ENCODE measurements at regions not wholly inside any gene's neighbourhood (a gene's known extent, or its start where the extent isn't known, plus 50 kb on each side); places are given as distances from the start of the nearest gene placed in this dataset.

DNA sequence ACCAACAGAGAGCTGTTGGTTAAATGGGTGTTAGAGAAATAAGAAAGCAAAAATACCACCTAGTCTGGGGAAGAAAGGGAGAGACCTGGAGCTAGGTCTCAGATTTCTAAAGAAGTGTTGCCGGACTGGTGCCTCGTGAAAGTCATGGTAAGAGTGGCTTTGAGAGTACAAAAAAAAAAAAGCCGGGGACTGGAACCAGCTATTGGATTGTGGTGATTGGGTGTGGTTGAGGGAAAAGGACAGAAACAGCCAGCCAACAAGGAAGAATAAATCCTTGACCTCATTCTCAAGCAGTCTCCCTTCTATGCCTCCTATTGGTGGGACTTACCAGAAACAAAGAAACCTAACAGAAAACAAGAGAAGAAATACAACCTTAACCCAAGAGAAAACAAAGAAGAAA is 346.4 kb upstream of the KCNMB2 start:
- Histone ChIP-seq H3K9me3 (no peaks in the 10 kb centered on the region), H3K27me3 (no peaks in the 10 kb centered on the region), H3K4me3 (no peak overlapping the region), H3K4me1 (peaks cover 0 to 17% (median 5%) of the 10 kb centered on the region in 3 donors), H3K27ac (no peak overlapping the region), H3K36me3 (no peaks in the 10 kb centered on the region)
- intact Hi-C loops (cut with DNase I), result no loop called here
- no peak for DNase-seq
- 73 to 90% methylated on average over 3 of the region's 3 CpGs for WGBS, 2 donors
- TF ChIP-seq, protein P1, sequence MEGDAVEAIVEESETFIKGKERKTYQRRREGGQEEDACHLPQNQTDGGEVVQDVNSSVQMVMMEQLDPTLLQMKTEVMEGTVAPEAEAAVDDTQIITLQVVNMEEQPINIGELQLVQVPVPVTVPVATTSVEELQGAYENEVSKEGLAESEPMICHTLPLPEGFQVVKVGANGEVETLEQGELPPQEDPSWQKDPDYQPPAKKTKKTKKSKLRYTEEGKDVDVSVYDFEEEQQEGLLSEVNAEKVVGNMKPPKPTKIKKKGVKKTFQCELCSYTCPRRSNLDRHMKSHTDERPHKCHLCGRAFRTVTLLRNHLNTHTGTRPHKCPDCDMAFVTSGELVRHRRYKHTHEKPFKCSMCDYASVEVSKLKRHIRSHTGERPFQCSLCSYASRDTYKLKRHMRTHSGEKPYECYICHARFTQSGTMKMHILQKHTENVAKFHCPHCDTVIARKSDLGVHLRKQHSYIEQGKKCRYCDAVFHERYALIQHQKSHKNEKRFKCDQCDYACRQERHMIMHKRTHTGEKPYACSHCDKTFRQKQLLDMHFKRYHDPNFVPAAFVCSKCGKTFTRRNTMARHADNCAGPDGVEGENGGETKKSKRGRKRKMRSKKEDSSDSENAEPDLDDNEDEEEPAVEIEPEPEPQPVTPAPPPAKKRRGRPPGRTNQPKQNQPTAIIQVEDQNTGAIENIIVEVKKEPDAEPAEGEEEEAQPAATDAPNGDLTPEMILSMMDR (IDR thresholded peaks at IDR 0.05), result no peak
- no peak for TF ChIP-seq POLR2A (IDR thresholded peaks at IDR 0.05)

DNA sequence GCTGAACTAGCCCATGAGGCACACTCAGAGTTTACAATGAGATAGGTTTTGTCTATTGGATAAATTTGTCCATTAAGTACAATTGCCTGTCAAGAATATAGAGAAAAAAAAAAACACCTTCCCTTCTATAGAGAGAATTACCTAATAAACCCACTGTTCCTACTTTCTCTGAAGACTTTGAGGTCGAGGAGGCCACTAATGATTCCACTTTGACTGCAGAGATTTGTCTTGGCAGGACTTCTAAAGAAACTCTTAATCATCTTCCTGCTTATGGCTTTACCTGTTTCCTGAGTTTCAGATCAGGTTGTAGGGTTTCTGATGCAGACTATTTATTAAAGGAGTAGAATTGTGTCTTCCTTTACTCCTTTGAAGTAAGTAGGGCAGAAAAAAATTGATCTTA is 342.4 kb upstream of the KCNMB2 start:
- Histone ChIP-seq H3K4me1 (peaks cover 0 to 40% (median 5%) of the 10 kb centered on the region in 3 donors), H3K4me3 (no peak overlapping the region), H3K27me3 (no peaks in the 10 kb centered on the region), H3K9me3 (no peaks in the 10 kb centered on the region), H3K36me3 (no peaks in the 10 kb centered on the region), H3K27ac (peak overlapping the region in 1 of 4 donors; percentile 8)
- intact Hi-C loops (cut with DNase I), result no loop called here
- no peak for TF ChIP-seq POLR2A (IDR thresholded peaks at IDR 0.05)
- TF ChIP-seq, protein P1 (IDR thresholded peaks at IDR 0.05), result no peak
- no peak for DNase-seq
- WGBS, 2 donors, result 28 to 30% methylated on average over 1 of the region's 1 CpG

DNA sequence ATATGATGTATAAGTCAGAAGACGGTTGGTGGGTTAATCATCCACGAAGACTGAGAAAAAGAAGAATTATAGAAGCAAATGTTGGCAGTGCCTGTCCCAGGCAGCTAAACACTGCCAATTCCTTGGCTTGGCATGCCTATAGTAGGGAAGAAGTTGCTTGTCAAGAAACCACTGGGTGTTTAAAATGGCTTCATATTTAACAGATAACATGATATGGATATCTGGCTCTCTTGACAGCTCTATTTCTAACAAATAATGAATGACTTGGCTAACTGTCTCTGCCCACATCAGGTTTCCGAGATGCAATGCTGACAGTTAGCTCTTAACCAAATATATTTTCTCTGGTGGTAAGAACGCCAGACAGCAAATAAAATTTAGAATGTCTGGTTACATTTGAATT is 341.7 kb upstream of the KCNMB2 start:
- intact Hi-C loops (cut with DNase I), result no loop called here
- WGBS, 2 donors, result 31 to 48% methylated on average over 4 of the region's 4 CpGs

DNA sequence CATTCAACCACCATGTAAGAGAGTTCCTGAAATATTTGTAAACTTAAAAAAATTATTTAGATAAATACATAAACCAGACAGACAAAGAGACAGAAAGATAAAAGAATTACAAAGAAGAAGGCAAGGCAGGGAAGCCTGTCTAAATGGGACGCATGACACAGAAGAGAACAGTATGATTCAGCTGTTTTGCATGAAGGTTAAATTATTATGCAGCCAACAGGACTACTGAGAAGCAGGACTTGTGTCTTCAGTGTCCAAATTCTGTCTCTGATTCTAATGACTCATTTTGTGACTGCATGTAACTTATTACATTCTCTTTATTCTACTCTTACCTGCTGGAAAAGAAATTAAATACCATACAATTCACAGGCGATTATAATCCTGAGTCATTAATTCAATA is 340.4 kb upstream of the KCNMB2 start:
- no peak for TF ChIP-seq POLR2A (IDR thresholded peaks at IDR 0.05)
- TF ChIP-seq, protein P1 (IDR thresholded peaks at IDR 0.05), result no peak
- 33 to 41% methylated on average over 2 of the region's 2 CpGs for WGBS, 2 donors
- peaks cover 0 to 40% (median 5%) of the 10 kb centered on the region in 3 donors for H3K4me1 ChIP-seq
- no peak for DNase-seq
- intact Hi-C loops (cut with DNase I), result no loop called here
- H3K36me3 ChIP-seq, result no peaks in the 10 kb centered on the region
- H3K27ac ChIP-seq, result no peak overlapping the region
- no peak overlapping the region for H3K4me3 ChIP-seq
- no peaks in the 10 kb centered on the region for H3K27me3 ChIP-seq
- H3K9me3 ChIP-seq, result no peaks in the 10 kb centered on the region

More for the DNA sequence above, 341.7 kb upstream of the KCNMB2 start:
- Histone ChIP-seq H3K9me3 (no peaks in the 10 kb centered on the region), H3K4me1 (peaks cover 0 to 40% (median 5%) of the 10 kb centered on the region in 3 donors), H3K36me3 (no peaks in the 10 kb centered on the region), H3K27ac (no peak overlapping the region), H3K27me3 (no peaks in the 10 kb centered on the region), H3K4me3 (no peak overlapping the region)
- TF ChIP-seq, protein P1 (IDR thresholded peaks at IDR 0.05), result no peak
- TF ChIP-seq POLR2A (IDR thresholded peaks at IDR 0.05), result no peak
- no peak for DNase-seq

DNA sequence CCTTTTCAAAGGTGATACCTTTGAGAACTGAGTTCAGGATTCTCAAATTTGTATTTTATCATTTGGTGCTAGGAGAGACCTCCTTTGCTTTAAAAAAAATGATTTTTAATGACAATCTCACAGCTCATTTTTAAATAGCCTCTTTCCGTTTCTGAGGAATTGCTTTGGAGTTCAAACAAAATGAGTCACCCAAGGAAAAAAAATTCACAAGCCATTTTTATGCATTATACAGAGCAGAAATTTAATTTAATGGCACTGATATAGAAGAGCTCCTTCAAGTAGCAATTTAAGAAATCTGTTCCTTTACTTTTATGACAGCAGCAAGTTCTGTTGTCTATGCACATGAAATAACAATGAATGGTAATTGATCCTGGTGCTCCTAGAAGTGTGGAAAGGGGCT is 337.9 kb upstream of the KCNMB2 start:
- Histone ChIP-seq H3K4me1 (peaks cover 0 to 46% (median 8%) of the 10 kb centered on the region in 3 donors), H3K36me3 (no peaks in the 10 kb centered on the region), H3K27ac (no peak overlapping the region), H3K27me3 (no peaks in the 10 kb centered on the region), H3K4me3 (no peak overlapping the region), H3K9me3 (no peaks in the 10 kb centered on the region)
- whole genome bisulfite sequencing, 2 donors, result 21 to 25% methylated on average over 1 of the region's 1 CpG
- intact Hi-C loops (cut with DNase I), result no loop called here
- no peak for TF ChIP-seq POLR2A (IDR thresholded peaks at IDR 0.05)
- TF ChIP-seq, protein P1 (IDR thresholded peaks at IDR 0.05), result no peak
- no peak for DNase-seq
